ENCODE measurements at regions not wholly inside any gene's neighbourhood (a gene's known extent, or its start where the extent isn't known, plus 50 kb on each side); places are given as distances from the start of the nearest gene placed in this dataset.

- Histone ChIP-seq H3K9me3 (ENCODE audit: insufficient read depth in 2 of 2, low read depth in 1 of 2, low read length in 1 of 2) (no peaks in the 10 kb centered on the region), H2AFZ (ENCODE audit: low read length) (no peak overlapping the region), H3K4me1 (replicated peaks in 1 of 4; ENCODE audit: control insufficient read depth in 3 of 4, insufficient read depth in 4 of 4, low read length in 3 of 4) (no peaks in the 10 kb centered on the region), H2AK5ac (ENCODE audit: low read depth, low read length) (no peak overlapping the region), H2BK20ac (ENCODE audit: low read length) (no peak overlapping the region), H3K4me2 (ENCODE audit: insufficient read depth in 1 of 2, low read depth in 2 of 2, low read length in 2 of 2) (no peak overlapping the region), H3K4ac (replicated peaks; ENCODE audit: insufficient read length, low read depth, low read length) (no peak overlapping the region), H3K9ac (replicated peaks in 1 of 4; ENCODE audit: extremely low read depth in 1 of 4, low read depth in 3 of 4, low read length in 3 of 4) (no peak overlapping the region), H3K79me1 (ENCODE audit: low read depth, low read length) (no peaks in the 10 kb centered on the region), H3K23ac (ENCODE audit: insufficient read length) (no peak overlapping the region), H2BK15ac (ENCODE audit: low read length) (no peak overlapping the region; the same call in 1 of the 2 replicates), H3K56ac (replicated peaks; ENCODE audit: insufficient read length, low read depth, low read length) (no peak overlapping the region), H4K91ac (replicated peaks; ENCODE audit: insufficient read length, low read length) (no peak overlapping the region), H3K18ac (ENCODE audit: extremely low read depth, low read length) (no peak overlapping the region), H3K23me2 (ENCODE audit: low read depth, low read length) (no peaks in the 10 kb centered on the region), H4K8ac (ENCODE audit: extremely low read depth, insufficient read depth, low read length) (no peak overlapping the region), H2BK12ac (ENCODE audit: low read depth, low read length) (no peak overlapping the region), H2BK120ac (replicated peaks; ENCODE audit: low read depth, low read length) (no peak overlapping the region), H3K27ac (ENCODE audit: low read depth, low read length) (no peak overlapping the region), H3K79me2 (ENCODE audit: control insufficient read depth in 1 of 2, insufficient read depth in 2 of 2, low read length in 2 of 2) (no peaks in the 10 kb centered on the region), H3K4me3 (ENCODE audit: extremely low read depth in 1 of 4, insufficient read depth in 2 of 4, low read depth in 3 of 4, low read length in 4 of 4) (no peak overlapping the region), H3K27me3 (replicated peaks in 1 of 4; ENCODE audit: control insufficient read depth in 3 of 4, extremely low read depth in 1 of 4, insufficient read depth in 3 of 4, low read length in 3 of 4) (peaks cover 0 to 4% (median 2%) of the 10 kb centered on the region in 4 experiments; a peak in 1 of 7 replicates), H2BK5ac (ENCODE audit: low read depth, low read length) (no peak overlapping the region), H4K20me1 (replicated peaks in 1 of 2; ENCODE audit: control insufficient read depth in 1 of 2, insufficient read depth in 2 of 2, low read length in 2 of 2) (no peaks in the 10 kb centered on the region), H4K5ac (ENCODE audit: insufficient read length, low read depth, low read length) (no peak overlapping the region), H3K14ac (ENCODE audit: insufficient read length) (no peak overlapping the region), H3K36me3 (ENCODE audit: control insufficient read depth in 2 of 4, insufficient read depth in 4 of 4, low read length in 3 of 4) (no peaks in the 10 kb centered on the region)
- POLR2A ChIA-PET (ENCODE audit: partially characterized antibody) = no interaction called here
- FAIRE-seq (no peak), DNase-seq (ENCODE audit: low read depth in 1 of 2, low spot score in 2 of 2) (no peak)
- no peak for TF ChIP-seq MAFK (IDR thresholded peaks at IDR 0.05; ENCODE audit: low read depth, low read length)
- no peak for TF ChIP-seq SAP30 (IDR thresholded peaks at IDR 0.05; ENCODE audit: insufficient read depth, insufficient replicate concordance, low read length)
- TF ChIP-seq, protein P1, sequence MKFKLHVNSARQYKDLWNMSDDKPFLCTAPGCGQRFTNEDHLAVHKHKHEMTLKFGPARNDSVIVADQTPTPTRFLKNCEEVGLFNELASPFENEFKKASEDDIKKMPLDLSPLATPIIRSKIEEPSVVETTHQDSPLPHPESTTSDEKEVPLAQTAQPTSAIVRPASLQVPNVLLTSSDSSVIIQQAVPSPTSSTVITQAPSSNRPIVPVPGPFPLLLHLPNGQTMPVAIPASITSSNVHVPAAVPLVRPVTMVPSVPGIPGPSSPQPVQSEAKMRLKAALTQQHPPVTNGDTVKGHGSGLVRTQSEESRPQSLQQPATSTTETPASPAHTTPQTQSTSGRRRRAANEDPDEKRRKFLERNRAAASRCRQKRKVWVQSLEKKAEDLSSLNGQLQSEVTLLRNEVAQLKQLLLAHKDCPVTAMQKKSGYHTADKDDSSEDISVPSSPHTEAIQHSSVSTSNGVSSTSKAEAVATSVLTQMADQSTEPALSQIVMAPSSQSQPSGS (IDR thresholded peaks at IDR 0.05; ENCODE audit: low read length) = no peak
- WGBS, 2 experiments (ENCODE audit: extremely low coverage in 1 of 2, insufficient coverage in 1 of 2, insufficient read length in 1 of 2, insufficient replicate concordance in 2 of 2, low coverage in 1 of 2, low lambda C conversion rate in 2 of 2, missing lambda C conversion rate in 1 of 2) = 92% methylated on average over 16 of the region's 17 CpGs; no CpG with 5 or more reads in 1 of the 2 experiments
- CTCF ChIA-PET (ENCODE audit: partially characterized antibody) = interaction anchor here (0.9 to 3.0 kb wide), 3 partner anchors 9 to 311 kb away, joined by 3 to 12 read pairs (median 3); no protein-coding TSS in a partner anchor
These were observed 65.2 kb downstream of the SOX1 start for GRCh38 chr13:112132142-112132541.
